HEK293T (cell line): ENCODE measurements at regions not wholly inside any gene's neighbourhood (a gene's known extent, or its start where the extent isn't known, plus 50 kb on each side); places are given as distances from the start of the nearest gene placed in this dataset.
"Not testable (repeated sequence)": the region's sequence is repeated elsewhere in the genome, so short reads cannot be mapped to it uniquely, and the experiment has no call there.

ENCODE experiments used
- BHLHE40 ChIP-seq: fragments of 450-650 bp; IDR thresholded peaks from 2 replicates; pipeline ENCODE4 v1.6.1; 2016; ENCODE audit warnings: mild to moderate bottlenecking, moderate library complexity, borderline replicate concordance
- FOXA1 ChIP-seq: fragments of 450-650 bp; IDR thresholded peaks from 2 replicates; pipeline ENCODE4 v1.6.1; 2016; ENCODE audit warnings: mild to moderate bottlenecking
- FOXM1 ChIP-seq: fragments of 450-650 bp; IDR thresholded peaks from 2 replicates; pipeline ENCODE4 v1.6.1; 2017; ENCODE audit warnings: mild to moderate bottlenecking, borderline replicate concordance
- LEF1 ChIP-seq: fragments of 450-650 bp; IDR thresholded peaks from 2 replicates; pipeline ENCODE4 v1.6.1; 2017; ENCODE audit warnings: mild to moderate bottlenecking, borderline replicate concordance
- NFRKB ChIP-seq: fragments of 450-650 bp; IDR thresholded peaks from 2 replicates; pipeline ENCODE4 v1.6.1; 2016; ENCODE audit warnings: mild to moderate bottlenecking, moderate library complexity
- PKNOX1 ChIP-seq: fragments of 450-650 bp; IDR thresholded peaks from 2 replicates; pipeline ENCODE4 v1.6.1; 2016

GRCh38 chr16:16561532-16561931 is 182.6 kb downstream of the NPIPA7 start:
- not testable (repeated sequence) for TF ChIP-seq FOXM1, FOXA1, PKNOX1, NFRKB, LEF1, BHLHE40
